ENCODE measurements at regions not wholly inside any gene's neighbourhood (a gene's known extent, or its start where the extent isn't known, plus 50 kb on each side); places are given as distances from the start of the nearest gene placed in this dataset.
"Not testable (repeated sequence)": the region's sequence is repeated elsewhere in the genome, so short reads cannot be mapped to it uniquely, and the experiment has no call there.

- no peaks in the 10 kb centered on the region for H3K36me3 ChIP-seq (ENCODE audit: control insufficient read depth in 3 of 3, insufficient read depth in 3 of 3, low read length in 3 of 3)
- H3K9ac ChIP-seq (ENCODE audit: low read depth in 1 of 3, low read length in 3 of 3), result no peak overlapping the region
- peaks cover 0 to 3% (median 0%) of the 10 kb centered on the region in 3 donors for H3K4me1 ChIP-seq (ENCODE audit: control insufficient read depth in 3 of 3, insufficient read depth in 3 of 3, low read length in 3 of 3)
- no peak overlapping the region for H3K27ac ChIP-seq (ENCODE audit: low read depth, low read length)
- H3K27me3 ChIP-seq (ENCODE audit: control insufficient read depth in 3 of 3, insufficient read depth in 3 of 3, low read length in 3 of 3), result no peaks in the 10 kb centered on the region
- H3K4me3 ChIP-seq (ENCODE audit: low read length in 3 of 3), result no peak overlapping the region
- H3K9me3 ChIP-seq (ENCODE audit: control insufficient read depth in 3 of 3, low read length in 3 of 3), result no peaks in the 10 kb centered on the region
Observed at GRCh38 chr2:144796164-144796563, 276.2 kb upstream of the ZEB2 start.

- H3K4me1 ChIP-seq (ENCODE audit: control insufficient read depth in 3 of 3, insufficient read depth in 3 of 3, low read length in 3 of 3), result no peaks in the 10 kb centered on the region
- no peak overlapping the region for H3K9ac ChIP-seq (ENCODE audit: low read depth in 1 of 3, low read length in 3 of 3)
- no peak overlapping the region for H3K27ac ChIP-seq (ENCODE audit: low read depth, low read length)
- H3K27me3 ChIP-seq (ENCODE audit: control insufficient read depth in 3 of 3, insufficient read depth in 3 of 3, low read length in 3 of 3), result no peaks in the 10 kb centered on the region
- no peak overlapping the region for H3K4me3 ChIP-seq (ENCODE audit: low read length in 3 of 3)
- no peaks in the 10 kb centered on the region for H3K36me3 ChIP-seq (ENCODE audit: control insufficient read depth in 3 of 3, insufficient read depth in 3 of 3, low read length in 3 of 3)
- H3K9me3 ChIP-seq (ENCODE audit: control insufficient read depth in 3 of 3, low read length in 3 of 3), result no peaks in the 10 kb centered on the region
Observed at GRCh38 chr2:144785253-144785652, 265.3 kb upstream of the ZEB2 start.

GRCh38 chr2:144780983-144781382 lies 261.1 kb upstream of the ZEB2 start:
- Histone ChIP-seq H3K4me3 (ENCODE audit: low read length in 3 of 3) (no peak overlapping the region), H3K9me3 (ENCODE audit: control insufficient read depth in 3 of 3, low read length in 3 of 3) (no peaks in the 10 kb centered on the region), H3K36me3 (ENCODE audit: control insufficient read depth in 3 of 3, insufficient read depth in 3 of 3, low read length in 3 of 3) (no peaks in the 10 kb centered on the region), H3K27ac (ENCODE audit: low read depth, low read length) (no peak overlapping the region), H3K27me3 (ENCODE audit: control insufficient read depth in 3 of 3, insufficient read depth in 3 of 3, low read length in 3 of 3) (no peaks in the 10 kb centered on the region), H3K4me1 (ENCODE audit: control insufficient read depth in 3 of 3, insufficient read depth in 3 of 3, low read length in 3 of 3) (no peaks in the 10 kb centered on the region), H3K9ac (ENCODE audit: low read depth in 1 of 3, low read length in 3 of 3) (no peak overlapping the region)

- H3K9ac ChIP-seq (ENCODE audit: low read depth in 1 of 3, low read length in 3 of 3), result no peak overlapping the region
- no peaks in the 10 kb centered on the region for H3K27me3 ChIP-seq (ENCODE audit: control insufficient read depth in 3 of 3, insufficient read depth in 3 of 3, low read length in 3 of 3)
- H3K36me3 ChIP-seq (ENCODE audit: control insufficient read depth in 3 of 3, insufficient read depth in 3 of 3, low read length in 3 of 3), result no peaks in the 10 kb centered on the region
- H3K9me3 ChIP-seq (ENCODE audit: control insufficient read depth in 3 of 3, low read length in 3 of 3), result no peaks in the 10 kb centered on the region
- no peaks in the 10 kb centered on the region for H3K4me1 ChIP-seq (ENCODE audit: control insufficient read depth in 3 of 3, insufficient read depth in 3 of 3, low read length in 3 of 3)
- H3K27ac ChIP-seq (ENCODE audit: low read depth, low read length), result no peak overlapping the region
- no peak overlapping the region for H3K4me3 ChIP-seq (ENCODE audit: low read length in 3 of 3)
Observed at GRCh38 chr2:144776766-144777165, 256.8 kb upstream of the ZEB2 start.

GRCh38 chr2:144774809-144775208 lies 254.9 kb upstream of the ZEB2 start:
- H3K36me3 ChIP-seq (ENCODE audit: control insufficient read depth in 3 of 3, insufficient read depth in 3 of 3, low read length in 3 of 3), result no peaks in the 10 kb centered on the region
- no peaks in the 10 kb centered on the region for H3K27me3 ChIP-seq (ENCODE audit: control insufficient read depth in 3 of 3, insufficient read depth in 3 of 3, low read length in 3 of 3)
- no peaks in the 10 kb centered on the region for H3K4me1 ChIP-seq (ENCODE audit: control insufficient read depth in 3 of 3, insufficient read depth in 3 of 3, low read length in 3 of 3)
- no peaks in the 10 kb centered on the region for H3K9me3 ChIP-seq (ENCODE audit: control insufficient read depth in 3 of 3, low read length in 3 of 3)
- no peak overlapping the region for H3K9ac ChIP-seq (ENCODE audit: low read depth in 1 of 3, low read length in 3 of 3)
- no peak overlapping the region for H3K27ac ChIP-seq (ENCODE audit: low read depth, low read length)
- H3K4me3 ChIP-seq (ENCODE audit: low read length in 3 of 3), result no peak overlapping the region

GRCh38 chr2:144771348-144771747 lies 251.4 kb upstream of the ZEB2 start:
- H3K36me3 ChIP-seq (ENCODE audit: control insufficient read depth in 3 of 3, insufficient read depth in 3 of 3, low read length in 3 of 3), result no peaks in the 10 kb centered on the region
- H3K4me1 ChIP-seq (ENCODE audit: control insufficient read depth in 3 of 3, insufficient read depth in 3 of 3, low read length in 3 of 3), result no peaks in the 10 kb centered on the region
- no peak overlapping the region for H3K9ac ChIP-seq (ENCODE audit: low read depth in 1 of 3, low read length in 3 of 3)
- no peak overlapping the region for H3K27ac ChIP-seq (ENCODE audit: low read depth, low read length)
- no peaks in the 10 kb centered on the region for H3K9me3 ChIP-seq (ENCODE audit: control insufficient read depth in 3 of 3, low read length in 3 of 3)
- no peak overlapping the region for H3K4me3 ChIP-seq (ENCODE audit: low read length in 3 of 3)
- H3K27me3 ChIP-seq (ENCODE audit: control insufficient read depth in 3 of 3, insufficient read depth in 3 of 3, low read length in 3 of 3), result no peaks in the 10 kb centered on the region

- H3K27ac ChIP-seq (ENCODE audit: low read depth, low read length), result no peak overlapping the region
- no peaks in the 10 kb centered on the region for H3K9me3 ChIP-seq (ENCODE audit: control insufficient read depth in 3 of 3, low read length in 3 of 3)
- H3K27me3 ChIP-seq (ENCODE audit: control insufficient read depth in 3 of 3, insufficient read depth in 3 of 3, low read length in 3 of 3), result no peaks in the 10 kb centered on the region
- H3K36me3 ChIP-seq (ENCODE audit: control insufficient read depth in 3 of 3, insufficient read depth in 3 of 3, low read length in 3 of 3), result no peaks in the 10 kb centered on the region
- H3K9ac ChIP-seq (ENCODE audit: low read depth in 1 of 3, low read length in 3 of 3), result no peak overlapping the region
- H3K4me1 ChIP-seq (ENCODE audit: control insufficient read depth in 3 of 3, insufficient read depth in 3 of 3, low read length in 3 of 3), result no peaks in the 10 kb centered on the region
- H3K4me3 ChIP-seq (ENCODE audit: low read length in 3 of 3), result no peak overlapping the region
Observed at GRCh38 chr2:144770616-144771230, 250.8 kb upstream of the ZEB2 start.

- not testable (repeated sequence) for H3K36me3 ChIP-seq (ENCODE audit: control insufficient read depth in 3 of 3, insufficient read depth in 3 of 3, low read length in 3 of 3); H3K9ac ChIP-seq (ENCODE audit: low read depth in 1 of 3, low read length in 3 of 3); H3K27me3 ChIP-seq (ENCODE audit: control insufficient read depth in 3 of 3, insufficient read depth in 3 of 3, low read length in 3 of 3); H3K4me3 ChIP-seq (ENCODE audit: low read length in 3 of 3); H3K27ac ChIP-seq (ENCODE audit: low read depth, low read length); H3K4me1 ChIP-seq (ENCODE audit: control insufficient read depth in 3 of 3, insufficient read depth in 3 of 3, low read length in 3 of 3); H3K9me3 ChIP-seq (ENCODE audit: control insufficient read depth in 3 of 3, low read length in 3 of 3)
Observed at GRCh38 chr2:144760939-144761338, 241.0 kb upstream of the ZEB2 start.

- Histone ChIP-seq H3K9ac (ENCODE audit: low read depth in 1 of 3, low read length in 3 of 3) (no peak overlapping the region), H3K36me3 (ENCODE audit: control insufficient read depth in 3 of 3, insufficient read depth in 3 of 3, low read length in 3 of 3) (no peaks in the 10 kb centered on the region), H3K4me1 (ENCODE audit: control insufficient read depth in 3 of 3, insufficient read depth in 3 of 3, low read length in 3 of 3) (no peaks in the 10 kb centered on the region), H3K9me3 (ENCODE audit: control insufficient read depth in 3 of 3, low read length in 3 of 3) (no peaks in the 10 kb centered on the region), H3K27me3 (ENCODE audit: control insufficient read depth in 3 of 3, insufficient read depth in 3 of 3, low read length in 3 of 3) (no peaks in the 10 kb centered on the region), H3K27ac (ENCODE audit: low read depth, low read length) (no peak overlapping the region), H3K4me3 (ENCODE audit: low read length in 3 of 3) (no peak overlapping the region)
Observed at GRCh38 chr2:144759746-144760145, 239.8 kb upstream of the ZEB2 start.

- not testable (repeated sequence) for H3K36me3 ChIP-seq (ENCODE audit: control insufficient read depth in 3 of 3, insufficient read depth in 3 of 3, low read length in 3 of 3); H3K27me3 ChIP-seq (ENCODE audit: control insufficient read depth in 3 of 3, insufficient read depth in 3 of 3, low read length in 3 of 3); H3K9ac ChIP-seq (ENCODE audit: low read depth in 1 of 3, low read length in 3 of 3); H3K4me1 ChIP-seq (ENCODE audit: control insufficient read depth in 3 of 3, insufficient read depth in 3 of 3, low read length in 3 of 3); H3K9me3 ChIP-seq (ENCODE audit: control insufficient read depth in 3 of 3, low read length in 3 of 3); H3K4me3 ChIP-seq (ENCODE audit: low read length in 3 of 3); H3K27ac ChIP-seq (ENCODE audit: low read depth, low read length)
Observed at GRCh38 chr2:144758196-144758595, 238.3 kb upstream of the ZEB2 start.

GRCh38 chr2:144753416-144753815 lies 233.5 kb upstream of the ZEB2 start:
- H3K27me3 ChIP-seq (ENCODE audit: control insufficient read depth in 3 of 3, insufficient read depth in 3 of 3, low read length in 3 of 3), result no peaks in the 10 kb centered on the region
- H3K4me3 ChIP-seq (ENCODE audit: low read length in 3 of 3), result no peak overlapping the region
- H3K4me1 ChIP-seq (ENCODE audit: control insufficient read depth in 3 of 3, insufficient read depth in 3 of 3, low read length in 3 of 3), result no peaks in the 10 kb centered on the region
- H3K9me3 ChIP-seq (ENCODE audit: control insufficient read depth in 3 of 3, low read length in 3 of 3), result peaks cover 1 to 3% (median 1%) of the 10 kb centered on the region in 3 donors
- no peak overlapping the region for H3K9ac ChIP-seq (ENCODE audit: low read depth in 1 of 3, low read length in 3 of 3)
- H3K27ac ChIP-seq (ENCODE audit: low read depth, low read length), result no peak overlapping the region
- H3K36me3 ChIP-seq (ENCODE audit: control insufficient read depth in 3 of 3, insufficient read depth in 3 of 3, low read length in 3 of 3), result no peaks in the 10 kb centered on the region

Measured in skeletal muscle tissue (tissue), 3 donors.